ENCODE measurements at regions not wholly inside any gene's neighbourhood (a gene's known extent, or its start where the extent isn't known, plus 50 kb on each side); places are given as distances from the start of the nearest gene placed in this dataset.

- TF ChIP-seq PATZ1 (CRISPR knock-in tag; IDR thresholded peaks at IDR 0.05; ENCODE audit: borderline replicate concordance) (no peak), PPARA (CRISPR knock-in tag; IDR thresholded peaks at IDR 0.05; ENCODE audit: borderline replicate concordance) (no peak), ZNF8 (CRISPR knock-in tag; IDR thresholded peaks at IDR 0.05) (no peak), ESRRG (CRISPR knock-in tag; IDR thresholded peaks at IDR 0.05) (no peak), GLIS3 (CRISPR knock-in tag; IDR thresholded peaks at IDR 0.05) (no peak), SNAI2 (CRISPR knock-in tag; IDR thresholded peaks at IDR 0.05) (no peak), CSDC2 (CRISPR knock-in tag; IDR thresholded peaks at IDR 0.05) (no peak), RARB (CRISPR knock-in tag; IDR thresholded peaks at IDR 0.05) (no peak), ZNF70 (CRISPR knock-in tag; IDR thresholded peaks at IDR 0.05) (no peak), TOX (CRISPR knock-in tag; IDR thresholded peaks at IDR 0.05; ENCODE audit: borderline replicate concordance) (no peak), CREB5 (CRISPR knock-in tag; IDR thresholded peaks at IDR 0.05; ENCODE audit: low read depth) (no peak), TSHZ2 (CRISPR knock-in tag; IDR thresholded peaks at IDR 0.05) (no peak), ISL1 (CRISPR knock-in tag; IDR thresholded peaks at IDR 0.05) (no peak), ZFP30 (CRISPR knock-in tag; IDR thresholded peaks at IDR 0.05) (no peak), ZFP3 (CRISPR knock-in tag; IDR thresholded peaks at IDR 0.05) (no peak)
- ATAC-seq, result no peak
These were observed 246.9 kb downstream of the NDUFA10 start for GRCh38 chr2:239778042-239778851.

DNA sequence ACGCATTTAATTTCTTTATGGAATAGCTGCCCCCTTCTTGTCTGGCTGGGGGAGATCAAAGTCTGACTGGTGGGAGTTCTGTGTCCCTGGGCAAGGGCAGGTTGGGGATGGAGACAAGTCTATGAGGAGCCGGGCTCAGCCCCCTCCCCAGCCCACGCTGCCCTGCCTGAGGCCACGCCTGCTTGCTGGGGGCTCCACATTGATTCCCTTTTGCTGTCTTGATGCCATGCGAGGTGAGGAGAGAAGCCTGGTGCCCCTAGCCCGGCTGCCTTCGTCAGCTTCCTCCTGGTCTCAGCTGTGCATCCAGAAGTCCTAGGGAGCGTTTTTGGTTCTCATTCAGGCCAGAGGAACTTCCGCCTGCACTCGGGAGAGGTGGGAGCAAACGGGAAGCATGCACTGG is 247.9 kb downstream of the NDUFA10 start:
- ATAC-seq, result no peak
- TF ChIP-seq BACH2 (CRISPR knock-in tag; IDR thresholded peaks at IDR 0.05; ENCODE audit: borderline replicate concordance), result no peak
- no peak for TF ChIP-seq PATZ1 (CRISPR knock-in tag; IDR thresholded peaks at IDR 0.05; ENCODE audit: borderline replicate concordance)
- no peak for TF ChIP-seq ESRRG (CRISPR knock-in tag; IDR thresholded peaks at IDR 0.05)
- no peak for TF ChIP-seq ZFP3 (CRISPR knock-in tag; IDR thresholded peaks at IDR 0.05)
- TF ChIP-seq ARNTL (CRISPR knock-in tag; IDR thresholded peaks at IDR 0.05; ENCODE audit: borderline replicate concordance, low read depth), result no peak
- no peak for TF ChIP-seq ZNF8 (CRISPR knock-in tag; IDR thresholded peaks at IDR 0.05)
- no peak for TF ChIP-seq GLIS3 (CRISPR knock-in tag; IDR thresholded peaks at IDR 0.05)

- ATAC-seq, result no peak
- TF ChIP-seq, protein P1, sequence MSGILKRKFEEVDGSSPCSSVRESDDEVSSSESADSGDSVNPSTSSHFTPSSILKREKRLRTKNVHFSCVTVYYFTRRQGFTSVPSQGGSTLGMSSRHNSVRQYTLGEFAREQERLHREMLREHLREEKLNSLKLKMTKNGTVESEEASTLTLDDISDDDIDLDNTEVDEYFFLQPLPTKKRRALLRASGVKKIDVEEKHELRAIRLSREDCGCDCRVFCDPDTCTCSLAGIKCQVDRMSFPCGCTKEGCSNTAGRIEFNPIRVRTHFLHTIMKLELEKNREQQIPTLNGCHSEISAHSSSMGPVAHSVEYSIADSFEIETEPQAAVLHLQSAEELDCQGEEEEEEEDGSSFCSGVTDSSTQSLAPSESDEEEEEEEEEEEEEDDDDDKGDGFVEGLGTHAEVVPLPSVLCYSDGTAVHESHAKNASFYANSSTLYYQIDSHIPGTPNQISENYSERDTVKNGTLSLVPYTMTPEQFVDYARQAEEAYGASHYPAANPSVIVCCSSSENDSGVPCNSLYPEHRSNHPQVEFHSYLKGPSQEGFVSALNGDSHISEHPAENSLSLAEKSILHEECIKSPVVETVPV (CRISPR knock-in tag; IDR thresholded peaks at IDR 0.05), result no peak
- no peak for TF ChIP-seq ZNF70 (CRISPR knock-in tag; IDR thresholded peaks at IDR 0.05)
These were observed 248.6 kb downstream of the NDUFA10 start for GRCh38 chr2:239776436-239777005.
